HL-60 (cell line): ENCODE measurements at regions not wholly inside any gene's neighbourhood (a gene's known extent, or its start where the extent isn't known, plus 50 kb on each side); places are given as distances from the start of the nearest gene placed in this dataset.

ENCODE experiments used
- CTCF ChIP-seq: IDR thresholded peaks from one replicate; pipeline ENCODE4 v1.5.1; 2011; ENCODE audit warnings: low read length, control low read depth, inconsistent platforms; ENCODE audit not compliant: insufficient read depth
- GABPA ChIP-seq: IDR thresholded peaks from 2 replicates; pipeline ENCODE4 v1.6.1; 2012; ENCODE audit warnings: low read depth
- POLR2AphosphoS5 ChIP-seq: IDR thresholded peaks from 2 replicates; pipeline ENCODE4 v1.6.1; 2012; ENCODE audit warnings: low read depth
- REST ChIP-seq: IDR thresholded peaks from 2 replicates; pipeline ENCODE4 v1.6.1; 2012; ENCODE audit warnings: low read depth; ENCODE audit not compliant: insufficient replicate concordance

- TF ChIP-seq CTCF = no peak
- no peak for TF ChIP-seq POLR2AphosphoS5
- TF ChIP-seq REST = no peak
- no peak for TF ChIP-seq GABPA
These were observed 429.0 kb upstream of the NWD2 start for GRCh38 chr4:36815536-36815935.
